ENCODE measurements at regions not wholly inside any gene's neighbourhood (a gene's known extent, or its start where the extent isn't known, plus 50 kb on each side); places are given as distances from the start of the nearest gene placed in this dataset.

- no peak for TF ChIP-seq CTCF (IDR thresholded peaks at IDR 0.05; ENCODE audit: low read depth, low read length)
Observed at GRCh38 chr10:78436222-78436573, 402.5 kb downstream of the RPS24 start.

GRCh38 chr10:78436706-78437406 is 403.2 kb downstream of the RPS24 start:
- H3K4me3 ChIP-seq (ENCODE audit: low read depth, low read length), result no peak overlapping the region
- no peak for TF ChIP-seq CTCF (IDR thresholded peaks at IDR 0.05; ENCODE audit: low read depth, low read length)

More at GRCh38 chr10:78436222-78436573, 402.5 kb downstream of the RPS24 start:
- H3K4me3 ChIP-seq (ENCODE audit: low read depth, low read length), result no peak overlapping the region

GRCh38 chr10:78437407-78437768 is 403.7 kb downstream of the RPS24 start:
- no peak overlapping the region for H3K4me3 ChIP-seq (ENCODE audit: low read depth, low read length)
- TF ChIP-seq CTCF (IDR thresholded peaks at IDR 0.05; ENCODE audit: low read depth, low read length), result no peak

- H3K4me3 ChIP-seq (ENCODE audit: low read depth, low read length), result no peak overlapping the region
- TF ChIP-seq CTCF (IDR thresholded peaks at IDR 0.05; ENCODE audit: low read depth, low read length), result no peak
Observed at GRCh38 chr10:78437998-78438906, 404.6 kb downstream of the RPS24 start.

GRCh38 chr10:78438907-78439809 is 405.5 kb downstream of the RPS24 start:
- H3K4me3 ChIP-seq (ENCODE audit: low read depth, low read length), result no peak overlapping the region

GRCh38 chr10:78441010-78441409 is 407.3 kb downstream of the RPS24 start:
- TF ChIP-seq CTCF (IDR thresholded peaks at IDR 0.05; ENCODE audit: low read depth, low read length), result no peak
- no peak overlapping the region for H3K4me3 ChIP-seq (ENCODE audit: low read depth, low read length)

More at GRCh38 chr10:78438907-78439809, 405.5 kb downstream of the RPS24 start:
- TF ChIP-seq CTCF (IDR thresholded peaks at IDR 0.05; ENCODE audit: low read depth, low read length), result no peak
